Panc1 (cell line): ENCODE measurements at regions not wholly inside any gene's neighbourhood (a gene's known extent, or its start where the extent isn't known, plus 50 kb on each side); places are given as distances from the start of the nearest gene placed in this dataset.
A peak's percentile ranks its signal among the peaks of the same experiment; 100 is the strongest.

ENCODE experiments used
- ATAC-seq: fragments of 200-7000 bp; cut with Tn5 transposase; 2 replicates; pipeline ENCODE4 v1.9.1; 2020; ENCODE audit warnings: mild to moderate bottlenecking, moderate library complexity
- BruUV-seq: library from RNA; stranded (reverse); fragments of 400-500 nt; replicated peaks from 2 replicates; lab custom pipeline; 2021; lab: Mats Ljungman, UMichigan
- CTCF ChIA-PET: fragments of 300-600 bp; sonication (Branson Sonifier 250); formaldehyde crosslinking; loops from one replicate; lab custom pipeline; 2022; ENCODE audit warnings: antibody characterized with exemption; lab: Charles Lee
- POLR2A ChIA-PET: fragments of 300-600 bp; sonication (Branson Sonifier 250); formaldehyde crosslinking; loops from one replicate; lab custom pipeline; 2022; ENCODE audit warnings: antibody characterized with exemption; lab: Charles Lee
- DNase-seq: peaks from one replicate; pipeline ENCODE4 v3.0.0-alpha.2; 2010; ENCODE audit warnings: low read depth, low spot score
- H3K27ac ChIP-seq: 2 replicates; pipeline ENCODE4 v1.5.1; 2011; ENCODE audit warnings: mild to moderate bottlenecking, low read length, inconsistent platforms
- H3K27me3 ChIP-seq: fragments of 200-500 bp; sonication (Bioruptor generic); 2 replicates; pipeline ENCODE4 v1.6.0; 2014; ENCODE audit warnings: low read length, inconsistent platforms; ENCODE audit not compliant: control insufficient read depth, insufficient read depth
- H3K36me3 ChIP-seq: fragments of 200-500 bp; sonication (Bioruptor generic); 2 replicates; pipeline ENCODE4 v1.5.1; 2014; ENCODE audit warnings: inconsistent platforms, mild to moderate bottlenecking, low read length, moderate library complexity; ENCODE audit not compliant: control insufficient read depth, insufficient read depth
- H3K4me1 ChIP-seq: 2 replicates; pipeline ENCODE4 v1.5.1; 2011; ENCODE audit warnings: inconsistent platforms, mild to moderate bottlenecking, low read length, moderate library complexity; ENCODE audit not compliant: control insufficient read depth, insufficient read depth
- H3K4me3 ChIP-seq, 2 experiments: 2 replicates each; pipeline ENCODE4 v1.5.1; 2011 to 2012; ENCODE audit warnings: low read depth in 2 of 2, low read length in 2 of 2, mild to moderate bottlenecking in 2 of 2, inconsistent platforms in 1 of 2, moderate library complexity in 1 of 2
- H3K9me3 ChIP-seq: fragments of 200-500 bp; sonication (Bioruptor generic); 2 replicates; pipeline ENCODE4 v1.5.1; 2014; ENCODE audit warnings: low read depth, mild to moderate bottlenecking, inconsistent platforms, low read length, moderate library complexity; ENCODE audit not compliant: control insufficient read depth, insufficient read depth
- POLR2AphosphoS5 ChIP-seq: IDR thresholded peaks from 2 replicates; pipeline ENCODE4 v1.6.1; 2012; ENCODE audit warnings: mild to moderate bottlenecking, low read depth, low read length, moderate library complexity
- SIN3A ChIP-seq: IDR thresholded peaks from 2 replicates; pipeline ENCODE4 v1.6.1; 2012; ENCODE audit warnings: low read depth, mild to moderate bottlenecking, low read length, moderate library complexity, borderline replicate concordance; ENCODE audit not compliant: insufficient read depth
- TCF7L2 ChIP-seq: IDR thresholded peaks from 2 replicates; pipeline ENCODE4 v1.6.1; 2011; ENCODE audit warnings: mild to moderate bottlenecking, low read depth, low read length, inconsistent platforms
- in situ Hi-C: cut with HindIII; loops from 2 replicates; pipeline ENCODE4 v1.10.0; 2016; ENCODE audit warnings: low sequenced_read_pairs, low pct_unique_long_range_greater_than_20kb
- intact Hi-C: fragments of 100-400 bp; cut with micrococcal nuclease; formaldehyde crosslinking; loops from one replicate; pipeline ENCODE4 v1.10.0; 2022; ENCODE audit not compliant: unreplicated experiment
- TF ChIP-seq, protein P1 (sequence below), 2 experiments: IDR thresholded peaks; 2 replicates each; pipeline ENCODE4 v1.6.1; 2011 to 2012; ENCODE audit warnings: low read depth in 2 of 2, control low read depth in 1 of 2, low read length in 1 of 2, mild to moderate bottlenecking in 1 of 2, moderate library complexity in 1 of 2; ENCODE audit not compliant: insufficient read depth in 1 of 2
- TF ChIP-seq, protein P2 (sequence below): fragments of 450-650 bp; IDR thresholded peaks from 2 replicates; pipeline ENCODE4 v1.5.1; 2017; ENCODE audit warnings: mild to moderate bottlenecking

DNA sequence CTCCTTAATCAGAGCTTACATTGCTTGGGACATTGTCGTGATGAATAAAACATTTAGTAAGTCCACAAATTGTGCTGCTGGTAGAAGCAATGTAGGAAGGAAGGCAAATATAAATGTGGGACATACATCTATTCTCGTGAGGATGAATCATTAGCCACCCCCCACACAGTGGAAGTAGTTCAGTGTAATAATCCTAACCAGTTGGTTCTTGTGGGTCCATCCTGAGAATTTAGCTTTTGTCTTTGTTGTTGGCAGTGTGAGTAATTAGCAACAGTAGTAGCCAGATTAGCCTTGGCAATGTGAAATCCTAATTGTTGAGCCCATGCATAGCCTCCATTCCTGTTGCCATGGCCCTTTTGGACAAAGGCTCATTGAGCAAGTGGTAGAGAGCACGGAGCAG lies 532.1 kb downstream of the FBXO15 start:
- no peaks in the 10 kb centered on the region; the same call in 1 of the 2 replicates for H3K27me3 ChIP-seq
- in situ Hi-C loops (no loop called here), intact Hi-C loops (no loop called here)
- no peaks in the 10 kb centered on the region for H3K4me1 ChIP-seq
- no peak for DNase-seq
- ChIA-PET POLR2A (no interaction called here), CTCF (no interaction called here)
- ATAC-seq = no peak
- H3K9me3 ChIP-seq = no peaks in the 10 kb centered on the region
- no TSS peak for BruUV-seq
- H3K36me3 ChIP-seq = no peaks in the 10 kb centered on the region
- no peak overlapping the region for H3K27ac ChIP-seq
- H3K4me3 ChIP-seq = no peak overlapping the region
- TF ChIP-seq, protein P1, sequence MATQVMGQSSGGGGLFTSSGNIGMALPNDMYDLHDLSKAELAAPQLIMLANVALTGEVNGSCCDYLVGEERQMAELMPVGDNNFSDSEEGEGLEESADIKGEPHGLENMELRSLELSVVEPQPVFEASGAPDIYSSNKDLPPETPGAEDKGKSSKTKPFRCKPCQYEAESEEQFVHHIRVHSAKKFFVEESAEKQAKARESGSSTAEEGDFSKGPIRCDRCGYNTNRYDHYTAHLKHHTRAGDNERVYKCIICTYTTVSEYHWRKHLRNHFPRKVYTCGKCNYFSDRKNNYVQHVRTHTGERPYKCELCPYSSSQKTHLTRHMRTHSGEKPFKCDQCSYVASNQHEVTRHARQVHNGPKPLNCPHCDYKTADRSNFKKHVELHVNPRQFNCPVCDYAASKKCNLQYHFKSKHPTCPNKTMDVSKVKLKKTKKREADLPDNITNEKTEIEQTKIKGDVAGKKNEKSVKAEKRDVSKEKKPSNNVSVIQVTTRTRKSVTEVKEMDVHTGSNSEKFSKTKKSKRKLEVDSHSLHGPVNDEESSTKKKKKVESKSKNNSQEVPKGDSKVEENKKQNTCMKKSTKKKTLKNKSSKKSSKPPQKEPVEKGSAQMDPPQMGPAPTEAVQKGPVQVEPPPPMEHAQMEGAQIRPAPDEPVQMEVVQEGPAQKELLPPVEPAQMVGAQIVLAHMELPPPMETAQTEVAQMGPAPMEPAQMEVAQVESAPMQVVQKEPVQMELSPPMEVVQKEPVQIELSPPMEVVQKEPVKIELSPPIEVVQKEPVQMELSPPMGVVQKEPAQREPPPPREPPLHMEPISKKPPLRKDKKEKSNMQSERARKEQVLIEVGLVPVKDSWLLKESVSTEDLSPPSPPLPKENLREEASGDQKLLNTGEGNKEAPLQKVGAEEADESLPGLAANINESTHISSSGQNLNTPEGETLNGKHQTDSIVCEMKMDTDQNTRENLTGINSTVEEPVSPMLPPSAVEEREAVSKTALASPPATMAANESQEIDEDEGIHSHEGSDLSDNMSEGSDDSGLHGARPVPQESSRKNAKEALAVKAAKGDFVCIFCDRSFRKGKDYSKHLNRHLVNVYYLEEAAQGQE (IDR thresholded peaks at IDR 0.05; ENCODE audit: insufficient read depth in 1 of 2, low read depth in 2 of 2, low read length in 1 of 2) = no peak
- TF ChIP-seq, protein P2, sequence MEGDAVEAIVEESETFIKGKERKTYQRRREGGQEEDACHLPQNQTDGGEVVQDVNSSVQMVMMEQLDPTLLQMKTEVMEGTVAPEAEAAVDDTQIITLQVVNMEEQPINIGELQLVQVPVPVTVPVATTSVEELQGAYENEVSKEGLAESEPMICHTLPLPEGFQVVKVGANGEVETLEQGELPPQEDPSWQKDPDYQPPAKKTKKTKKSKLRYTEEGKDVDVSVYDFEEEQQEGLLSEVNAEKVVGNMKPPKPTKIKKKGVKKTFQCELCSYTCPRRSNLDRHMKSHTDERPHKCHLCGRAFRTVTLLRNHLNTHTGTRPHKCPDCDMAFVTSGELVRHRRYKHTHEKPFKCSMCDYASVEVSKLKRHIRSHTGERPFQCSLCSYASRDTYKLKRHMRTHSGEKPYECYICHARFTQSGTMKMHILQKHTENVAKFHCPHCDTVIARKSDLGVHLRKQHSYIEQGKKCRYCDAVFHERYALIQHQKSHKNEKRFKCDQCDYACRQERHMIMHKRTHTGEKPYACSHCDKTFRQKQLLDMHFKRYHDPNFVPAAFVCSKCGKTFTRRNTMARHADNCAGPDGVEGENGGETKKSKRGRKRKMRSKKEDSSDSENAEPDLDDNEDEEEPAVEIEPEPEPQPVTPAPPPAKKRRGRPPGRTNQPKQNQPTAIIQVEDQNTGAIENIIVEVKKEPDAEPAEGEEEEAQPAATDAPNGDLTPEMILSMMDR = no peak
- TF ChIP-seq SIN3A (no peak), TCF7L2 (no peak), POLR2AphosphoS5 (no peak)

DNA sequence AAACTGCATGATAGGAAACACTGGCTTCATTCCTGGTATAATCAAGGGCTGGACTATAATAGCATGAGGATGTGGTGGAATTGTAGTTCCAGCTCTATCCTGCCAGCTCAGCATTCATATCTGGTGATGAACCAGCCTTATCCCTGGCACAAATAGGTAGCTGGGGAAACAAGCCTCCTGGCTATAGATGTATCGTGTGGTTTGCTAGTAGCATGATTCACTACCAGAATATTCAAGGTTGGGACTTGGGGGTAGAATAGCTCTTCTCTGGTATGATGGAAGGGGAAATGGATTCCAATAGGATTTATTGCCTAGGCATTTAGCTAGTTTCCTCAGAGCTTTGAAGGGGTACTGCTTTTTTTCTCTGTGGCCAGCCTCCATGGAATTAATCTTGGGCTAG lies 532.8 kb downstream of the FBXO15 start:
- Histone ChIP-seq H3K36me3 (no peaks in the 10 kb centered on the region), H3K27ac (no peak overlapping the region), H3K27me3 (no peaks in the 10 kb centered on the region; the same call in 1 of the 2 replicates), H3K4me3 (no peak overlapping the region), H3K9me3 (no peaks in the 10 kb centered on the region), H3K4me1 (no peaks in the 10 kb centered on the region)
- CTCF ChIA-PET = no interaction called here
- ATAC-seq = peak; percentile 60; the same call in 1 of the 2 replicates
- in situ Hi-C loops (no loop called here), intact Hi-C loops (no loop called here)
- TF ChIP-seq, protein P1 (IDR thresholded peaks at IDR 0.05; ENCODE audit: insufficient read depth in 1 of 2, low read depth in 2 of 2, low read length in 1 of 2) = no peak
- TF ChIP-seq, protein P2 = no peak
- no peak for TF ChIP-seq TCF7L2
- no peak for TF ChIP-seq SIN3A
- TF ChIP-seq POLR2AphosphoS5 = no peak
- POLR2A ChIA-PET = no interaction called here
- DNase-seq = no peak
- no TSS peak for BruUV-seq
